ENCODE measurements at regions not wholly inside any gene's neighbourhood (a gene's known extent, or its start where the extent isn't known, plus 50 kb on each side); places are given as distances from the start of the nearest gene placed in this dataset.

DNA sequence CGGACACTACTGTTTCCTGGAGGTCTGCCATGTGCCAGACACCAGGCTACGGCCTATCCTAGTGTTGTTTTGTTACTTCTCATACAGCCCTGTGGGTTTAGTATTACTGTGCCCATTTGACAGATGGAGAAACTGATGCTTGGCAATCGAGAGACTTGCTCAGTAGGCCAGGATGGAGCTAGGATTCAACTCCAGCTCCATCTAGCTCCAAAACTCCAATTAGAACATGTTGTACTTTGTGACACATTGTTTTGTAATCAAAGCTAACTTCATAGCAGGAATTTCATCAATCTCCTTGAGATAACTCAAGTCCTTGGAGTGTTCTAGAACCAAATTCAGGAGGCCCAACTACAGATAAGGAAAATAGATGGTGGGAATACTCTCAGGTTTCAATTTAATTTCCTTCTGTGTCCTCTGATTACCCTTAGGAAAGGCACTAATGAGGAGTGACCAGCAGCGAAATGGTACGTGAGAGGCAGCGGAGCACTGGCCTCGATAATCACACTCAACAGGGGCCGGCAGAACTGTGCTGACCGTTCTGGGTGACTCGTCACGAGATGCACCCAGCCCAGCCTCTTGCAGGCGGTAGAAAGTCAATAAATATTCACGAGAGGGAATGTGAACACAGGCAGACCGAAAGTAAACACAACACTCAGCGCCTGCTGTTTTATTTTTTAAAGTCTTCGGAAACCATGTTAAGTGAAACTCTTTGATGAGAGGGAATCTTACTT lies 269.6 kb upstream of the NEBL start:
- no peak for DNase-seq (ENCODE audit: low read depth, low spot score)
- Histone ChIP-seq H3K4me3 (ENCODE audit: low read depth, low read length) (no peak overlapping the region), H3K9me3 (ENCODE audit: control insufficient read depth, insufficient read depth, low read length) (no peaks in the 10 kb centered on the region), H3K27me3 (ENCODE audit: control insufficient read depth, insufficient read depth, low read length) (no peaks in the 10 kb centered on the region), H3K27ac (ENCODE audit: low read depth, low read length) (no peak overlapping the region)
- CTCF ChIA-PET: no interaction called here
- POLR2A ChIA-PET: no interaction called here
- TF ChIP-seq, protein P1, sequence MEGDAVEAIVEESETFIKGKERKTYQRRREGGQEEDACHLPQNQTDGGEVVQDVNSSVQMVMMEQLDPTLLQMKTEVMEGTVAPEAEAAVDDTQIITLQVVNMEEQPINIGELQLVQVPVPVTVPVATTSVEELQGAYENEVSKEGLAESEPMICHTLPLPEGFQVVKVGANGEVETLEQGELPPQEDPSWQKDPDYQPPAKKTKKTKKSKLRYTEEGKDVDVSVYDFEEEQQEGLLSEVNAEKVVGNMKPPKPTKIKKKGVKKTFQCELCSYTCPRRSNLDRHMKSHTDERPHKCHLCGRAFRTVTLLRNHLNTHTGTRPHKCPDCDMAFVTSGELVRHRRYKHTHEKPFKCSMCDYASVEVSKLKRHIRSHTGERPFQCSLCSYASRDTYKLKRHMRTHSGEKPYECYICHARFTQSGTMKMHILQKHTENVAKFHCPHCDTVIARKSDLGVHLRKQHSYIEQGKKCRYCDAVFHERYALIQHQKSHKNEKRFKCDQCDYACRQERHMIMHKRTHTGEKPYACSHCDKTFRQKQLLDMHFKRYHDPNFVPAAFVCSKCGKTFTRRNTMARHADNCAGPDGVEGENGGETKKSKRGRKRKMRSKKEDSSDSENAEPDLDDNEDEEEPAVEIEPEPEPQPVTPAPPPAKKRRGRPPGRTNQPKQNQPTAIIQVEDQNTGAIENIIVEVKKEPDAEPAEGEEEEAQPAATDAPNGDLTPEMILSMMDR (IDR thresholded peaks at IDR 0.05; ENCODE audit: low read depth, low read length): no peak

DNA sequence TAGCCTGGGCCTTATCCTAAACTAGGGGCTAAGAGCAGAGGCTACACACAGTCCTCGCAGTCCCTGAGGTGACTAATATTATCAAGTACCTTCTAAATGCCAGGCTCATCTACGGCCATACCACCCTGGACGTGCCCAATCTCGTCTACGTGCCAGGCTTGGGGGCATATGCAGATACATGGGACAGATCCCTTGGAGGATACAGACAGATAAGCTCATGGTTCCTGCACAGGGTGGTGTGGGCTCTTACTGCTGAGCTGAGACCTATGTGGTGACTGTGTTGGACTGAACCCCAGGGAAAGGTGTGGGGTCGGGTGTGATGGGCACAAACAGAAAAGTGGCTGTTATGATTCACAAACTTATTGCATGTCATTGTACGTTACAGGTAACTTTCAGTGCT lies 268.4 kb upstream of the NEBL start:
- ChIA-PET POLR2A (no interaction called here), CTCF (no interaction called here)
- H3K27me3 ChIP-seq (ENCODE audit: control insufficient read depth, insufficient read depth, low read length): no peaks in the 10 kb centered on the region
- no peak overlapping the region for H3K27ac ChIP-seq (ENCODE audit: low read depth, low read length)
- no peak overlapping the region for H3K4me3 ChIP-seq (ENCODE audit: low read depth, low read length)
- no peaks in the 10 kb centered on the region for H3K9me3 ChIP-seq (ENCODE audit: control insufficient read depth, insufficient read depth, low read length)
- no peak for DNase-seq (ENCODE audit: low read depth, low spot score)
- TF ChIP-seq, protein P1 (IDR thresholded peaks at IDR 0.05; ENCODE audit: low read depth, low read length): no peak

DNA sequence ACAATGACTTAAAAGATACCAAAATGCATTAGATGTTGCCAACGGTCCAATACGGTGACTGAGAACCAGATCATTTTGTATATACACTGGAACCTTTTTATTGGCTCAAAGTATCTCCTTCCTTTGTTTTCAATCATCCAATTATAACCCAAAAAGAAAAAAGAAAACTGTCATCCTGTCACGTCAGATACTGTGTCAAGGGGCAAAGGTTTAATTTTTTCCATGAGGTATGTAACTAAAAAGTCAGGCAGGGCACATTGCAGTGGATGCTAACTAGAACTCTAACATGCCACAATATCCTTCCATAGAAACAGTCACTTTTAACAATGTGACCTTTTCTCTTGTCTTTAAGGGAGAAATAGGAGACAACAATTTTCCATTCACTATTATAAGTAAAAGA lies 267.6 kb upstream of the NEBL start:
- no peak overlapping the region for H3K27ac ChIP-seq (ENCODE audit: low read depth, low read length)
- no peak overlapping the region for H3K4me3 ChIP-seq (ENCODE audit: low read depth, low read length)
- H3K9me3 ChIP-seq (ENCODE audit: control insufficient read depth, insufficient read depth, low read length): no peaks in the 10 kb centered on the region
- ChIA-PET CTCF (no interaction called here), POLR2A (no interaction called here)
- DNase-seq (ENCODE audit: low read depth, low spot score): no peak
- H3K27me3 ChIP-seq (ENCODE audit: control insufficient read depth, insufficient read depth, low read length): no peaks in the 10 kb centered on the region
- TF ChIP-seq, protein P1 (IDR thresholded peaks at IDR 0.05; ENCODE audit: low read depth, low read length): no peak

DNA sequence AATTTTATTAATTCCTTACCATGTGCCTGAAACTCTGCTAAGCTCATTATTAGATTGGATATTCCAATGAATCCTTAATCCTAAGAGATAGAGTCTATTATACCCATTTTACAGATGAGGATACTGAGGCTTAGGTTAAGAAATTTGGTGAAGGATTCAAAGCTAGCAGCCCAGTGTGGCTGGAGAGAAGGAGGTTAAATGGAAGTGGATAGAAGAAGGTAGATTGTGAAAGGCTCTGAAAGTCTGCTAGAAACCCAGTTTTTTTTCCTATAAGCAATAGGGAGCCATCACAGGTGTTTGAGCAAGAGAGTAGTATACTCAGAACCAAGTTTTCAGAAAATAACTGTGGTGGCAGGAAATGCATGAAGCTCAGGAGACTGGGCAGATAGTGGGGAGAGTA lies 265.8 kb upstream of the NEBL start:
- Histone ChIP-seq H3K4me3 (ENCODE audit: low read depth, low read length) (no peak overlapping the region), H3K27ac (ENCODE audit: low read depth, low read length) (no peak overlapping the region), H3K9me3 (ENCODE audit: control insufficient read depth, insufficient read depth, low read length) (no peaks in the 10 kb centered on the region), H3K27me3 (ENCODE audit: control insufficient read depth, insufficient read depth, low read length) (no peaks in the 10 kb centered on the region)
- ChIA-PET POLR2A (no interaction called here), CTCF (no interaction called here)
- no peak for DNase-seq (ENCODE audit: low read depth, low spot score)
- TF ChIP-seq, protein P1 (IDR thresholded peaks at IDR 0.05; ENCODE audit: low read depth, low read length): no peak

DNA sequence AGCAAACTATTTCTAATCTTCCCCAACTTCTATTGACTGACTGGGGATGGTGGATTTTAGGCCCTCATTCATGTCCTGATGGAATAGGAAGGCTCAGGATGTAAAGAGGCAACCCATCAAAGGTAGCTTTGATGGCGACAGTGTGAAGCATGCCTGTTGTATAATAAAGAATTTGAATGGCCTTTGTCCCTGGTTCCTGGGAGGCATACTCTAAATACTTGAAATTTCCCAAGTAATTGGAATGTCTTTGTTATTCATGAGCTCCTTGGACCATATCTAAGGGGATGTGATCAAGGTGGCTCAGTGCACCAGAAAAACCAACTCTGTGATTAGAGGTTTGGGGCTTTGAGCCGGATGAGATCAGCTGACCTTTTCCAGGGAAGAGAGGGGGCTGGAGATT lies 264.5 kb upstream of the NEBL start:
- POLR2A ChIA-PET: no interaction called here
- no peak for DNase-seq (ENCODE audit: low read depth, low spot score)
- Histone ChIP-seq H3K4me3 (ENCODE audit: low read depth, low read length) (no peak overlapping the region), H3K27ac (ENCODE audit: low read depth, low read length) (no peak overlapping the region), H3K9me3 (ENCODE audit: control insufficient read depth, insufficient read depth, low read length) (no peaks in the 10 kb centered on the region), H3K27me3 (ENCODE audit: control insufficient read depth, insufficient read depth, low read length) (no peaks in the 10 kb centered on the region)
- CTCF ChIA-PET: no interaction called here
- TF ChIP-seq, protein P1 (IDR thresholded peaks at IDR 0.05; ENCODE audit: low read depth, low read length): no peak

Data from AG04450 (cell line).